Tibial nerve (tissue), 4 donors: ENCODE measurements at regions not wholly inside any gene's neighbourhood (a gene's known extent, or its start where the extent isn't known, plus 50 kb on each side); places are given as distances from the start of the nearest gene placed in this dataset.

Experiments
- DNase-seq, 2 donors: peaks; one replicate each; pipeline ENCODE4 v3.0.0-alpha.2; 2019; ENCODE audit warnings: low spot score in 2 of 2
- H3K27ac ChIP-seq, 4 donors: fragments of 200-600 bp; sonication (generic) in 3 of 4; one replicate each; pipeline ENCODE4 v1.5.1; 2017 to 2019; ENCODE audit warnings: mild to moderate bottlenecking in 1 of 4
- H3K27me3 ChIP-seq, 2 donors: fragments of 200-600 bp; sonication (generic) in 1 of 2; one replicate each; pipeline versions ENCODE4 v1.5.1 to v1.6.0; 2017 to 2019
- H3K36me3 ChIP-seq, 3 donors: fragments of 200-600 bp; sonication (generic); one replicate each; pipeline ENCODE4 v1.5.1; 2018 to 2019
- H3K4me1 ChIP-seq, 4 donors: fragments of 200-600 bp; sonication (generic) in 3 of 4; one replicate each; pipeline ENCODE4 v1.5.1; 2017 to 2019
- H3K4me3 ChIP-seq, 4 donors: fragments of 200-600 bp; sonication (generic) in 3 of 4; one replicate each; pipeline ENCODE4 v1.5.1; 2017 to 2019; ENCODE audit warnings: mild to moderate bottlenecking in 1 of 4, moderate library complexity in 1 of 4
- H3K9me3 ChIP-seq, 4 donors: fragments of 200-600 bp; sonication (generic) in 3 of 4; one replicate each; pipeline ENCODE4 v1.5.1; 2017 to 2019
- EP300 ChIP-seq, 2 donors: sonication (generic); formaldehyde crosslinking; IDR thresholded peaks; one replicate each; pipeline ENCODE4 v1.6.1; 2017; ENCODE audit warnings: antibody characterized with exemption in 2 of 2, mild to moderate bottlenecking in 1 of 2
- POLR2A ChIP-seq, 2 donors: fragments of 450-650 bp; IDR thresholded peaks; one replicate each; pipeline ENCODE4 v1.6.1; 2017; ENCODE audit warnings: antibody characterized with exemption in 2 of 2, mild to moderate bottlenecking in 2 of 2, moderate library complexity in 2 of 2
- WGBS, 2 donors: methylation state at CpG; one replicate each; pipeline ENCODE4 v1.1.5; 2018; 5-methylcytosine and 5-hydroxymethylcytosine counted together
- TF ChIP-seq, protein P1 (sequence below), 5 experiments: fragments of 200-600 bp in 3 of 5; fragments of 450-650 bp in 2 of 5; sonication (generic) in 3 of 5; IDR thresholded peaks; one replicate each; pipeline ENCODE4 v1.5.1; 2016 to 2019; ENCODE audit warnings: antibody characterized with exemption in 5 of 5, mild to moderate bottlenecking in 3 of 5, moderate library complexity in 2 of 5

DNA sequence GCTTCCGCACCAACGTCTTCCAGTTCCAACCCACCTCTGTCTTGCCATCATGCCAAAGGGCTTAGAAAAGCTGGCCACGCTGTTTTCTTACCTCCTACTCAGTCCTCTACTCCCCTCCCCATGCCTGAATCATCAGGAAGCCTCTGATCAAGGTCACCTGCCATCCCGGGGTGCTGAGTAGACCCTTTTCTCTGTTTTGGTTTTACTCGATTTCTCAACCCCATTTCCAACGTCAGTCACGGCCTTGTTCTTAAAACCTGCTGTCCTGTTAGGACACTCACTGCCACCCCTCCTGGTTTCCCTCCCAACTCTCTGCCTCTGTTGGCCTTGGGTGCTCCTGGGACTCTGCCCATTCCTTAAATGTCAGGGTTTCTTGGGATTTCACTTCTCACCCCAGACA is 350.1 kb downstream of the FOXO1 start:
- H3K36me3 ChIP-seq, result no peaks in the 10 kb centered on the region
- H3K27ac ChIP-seq, result no peak overlapping the region
- no peak for DNase-seq
- no peak overlapping the region for H3K4me3 ChIP-seq
- WGBS, 2 donors, result 83 to 85% methylated on average over 7 of the region's 7 CpGs
- no peaks in the 10 kb centered on the region for H3K9me3 ChIP-seq
- H3K4me1 ChIP-seq, result peaks cover 0 to 6% (median 2%) of the 10 kb centered on the region in 4 donors
- no peak for TF ChIP-seq POLR2A (IDR thresholded peaks at IDR 0.05)
- TF ChIP-seq, protein P1, sequence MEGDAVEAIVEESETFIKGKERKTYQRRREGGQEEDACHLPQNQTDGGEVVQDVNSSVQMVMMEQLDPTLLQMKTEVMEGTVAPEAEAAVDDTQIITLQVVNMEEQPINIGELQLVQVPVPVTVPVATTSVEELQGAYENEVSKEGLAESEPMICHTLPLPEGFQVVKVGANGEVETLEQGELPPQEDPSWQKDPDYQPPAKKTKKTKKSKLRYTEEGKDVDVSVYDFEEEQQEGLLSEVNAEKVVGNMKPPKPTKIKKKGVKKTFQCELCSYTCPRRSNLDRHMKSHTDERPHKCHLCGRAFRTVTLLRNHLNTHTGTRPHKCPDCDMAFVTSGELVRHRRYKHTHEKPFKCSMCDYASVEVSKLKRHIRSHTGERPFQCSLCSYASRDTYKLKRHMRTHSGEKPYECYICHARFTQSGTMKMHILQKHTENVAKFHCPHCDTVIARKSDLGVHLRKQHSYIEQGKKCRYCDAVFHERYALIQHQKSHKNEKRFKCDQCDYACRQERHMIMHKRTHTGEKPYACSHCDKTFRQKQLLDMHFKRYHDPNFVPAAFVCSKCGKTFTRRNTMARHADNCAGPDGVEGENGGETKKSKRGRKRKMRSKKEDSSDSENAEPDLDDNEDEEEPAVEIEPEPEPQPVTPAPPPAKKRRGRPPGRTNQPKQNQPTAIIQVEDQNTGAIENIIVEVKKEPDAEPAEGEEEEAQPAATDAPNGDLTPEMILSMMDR (IDR thresholded peaks at IDR 0.05), result no peak
- no peak for TF ChIP-seq EP300 (IDR thresholded peaks at IDR 0.05)
- no peaks in the 10 kb centered on the region for H3K27me3 ChIP-seq

DNA sequence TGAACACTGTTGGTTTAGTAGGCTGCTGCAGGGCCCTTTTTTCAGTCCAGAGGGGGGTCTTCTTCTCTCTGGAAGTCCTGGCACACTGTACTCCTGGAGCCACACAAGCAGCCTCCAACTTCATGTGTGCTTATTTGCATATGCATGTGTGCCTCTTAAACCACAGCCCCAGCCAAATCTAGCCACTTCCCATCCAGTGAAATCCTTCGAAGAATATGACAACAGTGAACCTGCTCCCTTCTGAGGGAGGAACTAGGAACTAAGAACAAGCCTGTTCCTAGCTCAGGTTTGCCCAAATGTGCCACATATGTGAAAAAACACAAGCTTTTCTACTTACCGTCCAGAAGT is 348.5 kb downstream of the FOXO1 start:
- WGBS, 2 donors, result 78 to 83% methylated on average over 2 of the region's 2 CpGs
- H3K4me3 ChIP-seq, result no peak overlapping the region
- TF ChIP-seq EP300 (IDR thresholded peaks at IDR 0.05), result no peak
- TF ChIP-seq, protein P1 (IDR thresholded peaks at IDR 0.05), result no peak
- no peak for TF ChIP-seq POLR2A (IDR thresholded peaks at IDR 0.05)

DNA sequence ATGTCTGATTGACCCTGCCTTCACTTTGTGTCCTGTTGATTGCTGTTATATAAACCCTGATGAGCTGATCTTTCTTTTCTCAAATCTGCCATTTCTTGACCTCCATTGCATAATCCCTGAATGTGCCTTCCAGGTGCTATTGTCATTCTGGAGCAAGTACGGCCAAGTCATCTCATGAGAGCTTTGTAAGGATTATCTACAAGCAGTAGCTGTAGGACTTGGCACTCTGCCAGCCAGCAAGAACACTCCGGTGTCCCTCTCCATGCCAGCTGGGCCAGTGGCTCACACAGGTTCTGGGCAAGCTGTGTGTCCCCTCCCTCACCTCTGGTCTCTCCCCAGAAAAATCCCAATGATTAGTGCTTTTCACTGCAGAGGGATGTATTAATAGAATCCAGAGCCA is 348.1 kb downstream of the FOXO1 start:
- no peak overlapping the region for H3K4me3 ChIP-seq
- no peak for DNase-seq
- WGBS, 2 donors, result 51 to 59% methylated on average over 2 of the region's 2 CpGs
- peaks cover 0 to 13% (median 2%) of the 10 kb centered on the region in 4 donors for H3K9me3 ChIP-seq
- H3K27ac ChIP-seq, result no peak overlapping the region
- no peaks in the 10 kb centered on the region for H3K36me3 ChIP-seq
- H3K4me1 ChIP-seq, result peaks cover 0 to 6% (median 2%) of the 10 kb centered on the region in 4 donors
- H3K27me3 ChIP-seq, result no peaks in the 10 kb centered on the region
- TF ChIP-seq, protein P1 (IDR thresholded peaks at IDR 0.05), result no peak
- TF ChIP-seq POLR2A (IDR thresholded peaks at IDR 0.05), result no peak
- no peak for TF ChIP-seq EP300 (IDR thresholded peaks at IDR 0.05)

More for the DNA sequence above, 348.5 kb downstream of the FOXO1 start:
- no peak for DNase-seq
- H3K4me1 ChIP-seq, result peaks cover 0 to 6% (median 2%) of the 10 kb centered on the region in 4 donors
- H3K27ac ChIP-seq, result no peak overlapping the region
- H3K27me3 ChIP-seq, result no peaks in the 10 kb centered on the region
- no peaks in the 10 kb centered on the region for H3K36me3 ChIP-seq
- peaks cover 0 to 9% (median under 1%) of the 10 kb centered on the region in 4 donors for H3K9me3 ChIP-seq

DNA sequence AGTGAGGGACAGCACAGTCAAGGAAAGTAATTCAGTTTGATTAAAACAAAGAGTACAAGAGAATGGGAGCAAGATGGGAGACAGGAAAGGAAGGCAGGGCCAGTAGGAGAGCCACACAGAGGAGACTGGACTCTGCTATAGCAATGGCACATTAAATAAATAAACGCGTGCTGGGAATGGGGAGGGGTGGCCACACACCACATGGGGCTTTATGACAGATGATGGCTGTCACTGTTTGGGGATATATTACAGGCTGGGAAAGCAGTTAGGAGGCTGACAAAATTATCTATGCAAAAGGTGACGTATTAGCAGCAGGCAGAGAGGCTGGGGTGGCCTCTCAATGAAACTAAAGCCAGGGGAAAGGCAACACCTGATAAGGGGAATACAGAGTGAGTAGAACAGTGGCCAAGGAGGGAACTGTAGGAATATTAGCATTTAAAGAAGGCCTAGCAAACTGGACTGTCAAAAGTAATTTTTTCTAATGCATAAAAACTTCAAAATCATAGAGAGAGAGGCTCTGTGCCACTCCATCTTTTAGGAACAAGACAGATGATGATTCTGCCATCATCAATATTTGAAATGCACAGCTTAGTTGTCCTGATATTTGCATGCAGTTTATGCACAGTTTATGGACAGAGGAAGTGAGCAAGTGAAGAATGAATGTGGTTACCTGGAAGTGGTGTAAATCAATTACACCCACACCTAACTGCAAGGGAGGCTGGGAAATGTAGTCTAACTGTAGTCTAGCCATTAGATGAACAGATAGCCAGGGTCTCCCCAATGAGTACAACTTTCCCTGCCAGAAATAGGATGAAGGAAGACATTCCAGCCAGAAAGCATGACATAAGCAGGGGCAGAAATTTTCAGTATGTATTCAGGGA is 346.5 kb downstream of the FOXO1 start:
- peaks cover 0 to 6% (median 2%) of the 10 kb centered on the region in 4 donors for H3K4me1 ChIP-seq
- no peaks in the 10 kb centered on the region for H3K36me3 ChIP-seq
- TF ChIP-seq POLR2A (IDR thresholded peaks at IDR 0.05) (no peak), EP300 (IDR thresholded peaks at IDR 0.05) (no peak)
- TF ChIP-seq, protein P1 (IDR thresholded peaks at IDR 0.05), result no peak
- peaks cover 0 to 20% (median 4%) of the 10 kb centered on the region in 4 donors for H3K9me3 ChIP-seq
- H3K27ac ChIP-seq, result no peak overlapping the region
- H3K4me3 ChIP-seq, result no peak overlapping the region
- no peak for DNase-seq
- H3K27me3 ChIP-seq, result no peaks in the 10 kb centered on the region
- WGBS, 2 donors, result 68 to 92% methylated on average over 3 of the region's 3 CpGs

DNA sequence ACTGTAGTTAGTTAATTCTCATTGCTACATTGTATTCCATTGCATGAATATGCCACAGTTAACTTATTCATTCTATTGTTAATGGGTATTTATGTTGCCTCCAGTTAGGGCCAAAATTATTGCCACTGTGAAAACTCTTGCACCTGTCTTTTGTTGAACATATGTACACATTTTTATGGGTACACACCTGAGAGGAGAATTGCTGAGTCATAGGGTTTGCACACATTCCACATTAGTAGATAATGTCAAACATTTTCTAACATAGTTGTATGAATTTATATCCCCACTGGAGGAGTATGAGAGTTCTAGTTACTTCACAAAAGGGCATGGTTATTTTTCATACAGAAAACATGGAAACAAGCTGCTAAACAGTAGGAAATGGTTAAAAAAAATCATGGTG is 338.4 kb downstream of the FOXO1 start:
- Histone ChIP-seq H3K27ac (no peak overlapping the region), H3K9me3 (peaks cover 0 to 10% (median 3%) of the 10 kb centered on the region in 4 donors), H3K36me3 (no peaks in the 10 kb centered on the region), H3K4me1 (no peaks in the 10 kb centered on the region), H3K27me3 (no peaks in the 10 kb centered on the region), H3K4me3 (no peak overlapping the region)
- TF ChIP-seq EP300 (IDR thresholded peaks at IDR 0.05) (no peak), POLR2A (IDR thresholded peaks at IDR 0.05) (no peak)
- TF ChIP-seq, protein P1 (IDR thresholded peaks at IDR 0.05), result no peak
- DNase-seq, result no peak
